GM10266 (cell line): ENCODE measurements at regions not wholly inside any gene's neighbourhood (a gene's known extent, or its start where the extent isn't known, plus 50 kb on each side); places are given as distances from the start of the nearest gene placed in this dataset.

ENCODE experiments used
- DNase-seq: peaks from one replicate; pipeline ENCODE4 v3.0.0; 2012; ENCODE audit errors: extremely low spot score
- CTCF ChIP-seq: IDR thresholded peaks from 2 replicates; pipeline ENCODE4 v1.5.1; 2012; ENCODE audit warnings: mild to moderate bottlenecking, low read depth; ENCODE audit not compliant: control insufficient read depth, insufficient read depth; ENCODE audit errors: missing control alignments

GRCh38 chr9:99369327-99369722 is 147.2 kb downstream of the SEC61B start:
- no peak for TF ChIP-seq CTCF
- no peak for DNase-seq

GRCh38 chr9:99370376-99370775 is 148.3 kb downstream of the SEC61B start:
- no peak for DNase-seq
- no peak for TF ChIP-seq CTCF

GRCh38 chr9:99371376-99371775 is 149.3 kb downstream of the SEC61B start:
- no peak for TF ChIP-seq CTCF
- DNase-seq = no peak

GRCh38 chr9:99373912-99374311 is 151.8 kb downstream of the SEC61B start:
- no peak for DNase-seq
- TF ChIP-seq CTCF = no peak

- no peak for DNase-seq
- no peak for TF ChIP-seq CTCF
Measured at GRCh38 chr9:99374793-99375192, 152.7 kb downstream of the SEC61B start.

GRCh38 chr9:99375481-99375880 is 153.4 kb downstream of the SEC61B start:
- TF ChIP-seq CTCF = no peak
- no peak for DNase-seq

GRCh38 chr9:99377790-99378775 is 156.0 kb downstream of the SEC61B start:
- no peak for TF ChIP-seq CTCF

More at GRCh38 chr9:99377790-99378775, 156.0 kb downstream of the SEC61B start:
- no peak for DNase-seq
